ENCODE measurements at regions not wholly inside any gene's neighbourhood (a gene's known extent, or its start where the extent isn't known, plus 50 kb on each side); places are given as distances from the start of the nearest gene placed in this dataset.

GRCh38 chr10:32112055-32112454, 55.8 kb upstream of the KIF5B start:
- Histone ChIP-seq H3K4me1 (ENCODE audit: control insufficient read depth, extremely low read depth, insufficient read depth, low read length) (peaks cover 6% of the 10 kb centered on the region), H3K27ac (ENCODE audit: insufficient read depth, low read length) (no peak overlapping the region), H3K4me2 (ENCODE audit: extremely low read depth, insufficient read depth, low read length) (peak overlapping the region; percentile 59), H3K9ac (ENCODE audit: insufficient read depth, low read length) (no peak overlapping the region), H3K79me2 (ENCODE audit: control insufficient read depth, insufficient read depth, low read length) (no peaks in the 10 kb centered on the region), H4K20me1 (ENCODE audit: control insufficient read depth, extremely low read depth, insufficient read depth, low read length) (no peaks in the 10 kb centered on the region), H3K9me3 (ENCODE audit: control insufficient read depth, insufficient read depth, low read depth, low read length) (no peaks in the 10 kb centered on the region), H3K4me3 (replicated peaks in 1 of 4; ENCODE audit: control extremely low read depth in 1 of 4, insufficient read depth in 1 of 4, low read depth in 3 of 4, low read length in 4 of 4) (no peak overlapping the region), H3K27me3 (ENCODE audit: control insufficient read depth, insufficient read depth, low read length) (no peaks in the 10 kb centered on the region), H3K36me3 (ENCODE audit: control insufficient read depth, insufficient read depth, low read length) (no peaks in the 10 kb centered on the region), H2AFZ (ENCODE audit: low read length) (no peak overlapping the region)
- TF ChIP-seq EZH2 (IDR thresholded peaks at IDR 0.05; ENCODE audit: low read length, missing control alignments), result no peak
- TF ChIP-seq, protein P1, sequence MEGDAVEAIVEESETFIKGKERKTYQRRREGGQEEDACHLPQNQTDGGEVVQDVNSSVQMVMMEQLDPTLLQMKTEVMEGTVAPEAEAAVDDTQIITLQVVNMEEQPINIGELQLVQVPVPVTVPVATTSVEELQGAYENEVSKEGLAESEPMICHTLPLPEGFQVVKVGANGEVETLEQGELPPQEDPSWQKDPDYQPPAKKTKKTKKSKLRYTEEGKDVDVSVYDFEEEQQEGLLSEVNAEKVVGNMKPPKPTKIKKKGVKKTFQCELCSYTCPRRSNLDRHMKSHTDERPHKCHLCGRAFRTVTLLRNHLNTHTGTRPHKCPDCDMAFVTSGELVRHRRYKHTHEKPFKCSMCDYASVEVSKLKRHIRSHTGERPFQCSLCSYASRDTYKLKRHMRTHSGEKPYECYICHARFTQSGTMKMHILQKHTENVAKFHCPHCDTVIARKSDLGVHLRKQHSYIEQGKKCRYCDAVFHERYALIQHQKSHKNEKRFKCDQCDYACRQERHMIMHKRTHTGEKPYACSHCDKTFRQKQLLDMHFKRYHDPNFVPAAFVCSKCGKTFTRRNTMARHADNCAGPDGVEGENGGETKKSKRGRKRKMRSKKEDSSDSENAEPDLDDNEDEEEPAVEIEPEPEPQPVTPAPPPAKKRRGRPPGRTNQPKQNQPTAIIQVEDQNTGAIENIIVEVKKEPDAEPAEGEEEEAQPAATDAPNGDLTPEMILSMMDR (conservative IDR thresholded peaks at IDR 0.05 in 1 of 2, IDR thresholded peaks at IDR 0.05 in 1 of 2; ENCODE audit: low read depth in 1 of 2, low read length in 2 of 2), result no peak
- peak; percentile 76 to 83 for DNase-seq (ENCODE audit: low read depth in 2 of 2)

GRCh38 chr10:32111585-32111984, 55.4 kb upstream of the KIF5B start:
- TF ChIP-seq EZH2 (IDR thresholded peaks at IDR 0.05; ENCODE audit: low read length, missing control alignments), result no peak
- TF ChIP-seq, protein P1 (conservative IDR thresholded peaks at IDR 0.05 in 1 of 2, IDR thresholded peaks at IDR 0.05 in 1 of 2; ENCODE audit: low read depth in 1 of 2, low read length in 2 of 2), result no peak
- Histone ChIP-seq H3K4me2 (ENCODE audit: extremely low read depth, insufficient read depth, low read length) (no peak overlapping the region), H3K9me3 (ENCODE audit: control insufficient read depth, insufficient read depth, low read depth, low read length) (no peaks in the 10 kb centered on the region), H4K20me1 (ENCODE audit: control insufficient read depth, extremely low read depth, insufficient read depth, low read length) (no peaks in the 10 kb centered on the region), H3K4me3 (replicated peaks in 1 of 4; ENCODE audit: control extremely low read depth in 1 of 4, insufficient read depth in 1 of 4, low read depth in 3 of 4, low read length in 4 of 4) (no peak overlapping the region), H3K36me3 (ENCODE audit: control insufficient read depth, insufficient read depth, low read length) (no peaks in the 10 kb centered on the region), H2AFZ (ENCODE audit: low read length) (no peak overlapping the region), H3K4me1 (ENCODE audit: control insufficient read depth, extremely low read depth, insufficient read depth, low read length) (peaks cover 6% of the 10 kb centered on the region), H3K79me2 (ENCODE audit: control insufficient read depth, insufficient read depth, low read length) (no peaks in the 10 kb centered on the region), H3K27ac (ENCODE audit: insufficient read depth, low read length) (no peak overlapping the region), H3K27me3 (ENCODE audit: control insufficient read depth, insufficient read depth, low read length) (no peaks in the 10 kb centered on the region), H3K9ac (ENCODE audit: insufficient read depth, low read length) (no peak overlapping the region)
- peak; percentile 4 to 15 for DNase-seq (ENCODE audit: low read depth in 2 of 2)

GRCh38 chr10:32110790-32111189, 54.6 kb upstream of the KIF5B start:
- Histone ChIP-seq H3K79me2 (ENCODE audit: control insufficient read depth, insufficient read depth, low read length) (no peaks in the 10 kb centered on the region), H3K4me2 (ENCODE audit: extremely low read depth, insufficient read depth, low read length) (no peak overlapping the region), H3K27ac (ENCODE audit: insufficient read depth, low read length) (no peak overlapping the region), H3K27me3 (ENCODE audit: control insufficient read depth, insufficient read depth, low read length) (no peaks in the 10 kb centered on the region), H3K9me3 (ENCODE audit: control insufficient read depth, insufficient read depth, low read depth, low read length) (no peaks in the 10 kb centered on the region), H4K20me1 (ENCODE audit: control insufficient read depth, extremely low read depth, insufficient read depth, low read length) (no peaks in the 10 kb centered on the region), H3K4me3 (replicated peaks in 1 of 4; ENCODE audit: control extremely low read depth in 1 of 4, insufficient read depth in 1 of 4, low read depth in 3 of 4, low read length in 4 of 4) (no peak overlapping the region), H2AFZ (ENCODE audit: low read length) (no peak overlapping the region), H3K9ac (ENCODE audit: insufficient read depth, low read length) (no peak overlapping the region), H3K36me3 (ENCODE audit: control insufficient read depth, insufficient read depth, low read length) (no peaks in the 10 kb centered on the region), H3K4me1 (ENCODE audit: control insufficient read depth, extremely low read depth, insufficient read depth, low read length) (peaks cover 6% of the 10 kb centered on the region)
- TF ChIP-seq EZH2 (IDR thresholded peaks at IDR 0.05; ENCODE audit: low read length, missing control alignments), result no peak
- TF ChIP-seq, protein P1 (conservative IDR thresholded peaks at IDR 0.05 in 1 of 2, IDR thresholded peaks at IDR 0.05 in 1 of 2; ENCODE audit: low read depth in 1 of 2, low read length in 2 of 2), result no peak
- DNase-seq (ENCODE audit: low read depth in 2 of 2), result no peak
